SK-N-SH (cell line): ENCODE measurements at regions not wholly inside any gene's neighbourhood (a gene's known extent, or its start where the extent isn't known, plus 50 kb on each side); places are given as distances from the start of the nearest gene placed in this dataset.

Source experiments
- CTCF ChIA-PET: fragments of 300-600, 350-600 bp; formaldehyde crosslinking; extraction: SDS; loops from one replicate; lab custom pipeline; 2021; lab: Yijun Ruan, JAX
- POLR2A ChIA-PET: fragments of 350-600 bp; sonication (Branson Sonifier 250); formaldehyde crosslinking; extraction: SDS; loops from one replicate; lab custom pipeline; 2020; ENCODE audit warnings: antibody characterized with exemption, inconsistent platforms; lab: Yijun Ruan, JAX
- DNase-seq: peaks from one replicate; pipeline ENCODE4 v3.0.0; 2012
- H2AFZ ChIP-seq: fragments of 200-600 bp; sonication (generic); 2 replicates; pipeline ENCODE4 v1.8.1; 2016; ENCODE audit warnings: antibody characterized with exemption, mild to moderate bottlenecking, low read depth
- H3F3A ChIP-seq: fragments of 200-600 bp; sonication (generic); replicated peaks from 2 replicates; pipeline ENCODE3; 2016; ENCODE audit warnings: antibody characterized with exemption, mild to moderate bottlenecking; ENCODE audit not compliant: insufficient read depth
- H3K27ac ChIP-seq, 2 experiments: fragments of 200-500 bp in 1 of 2; fragments of 200-600 bp in 1 of 2; sonication (Bioruptor generic) in 1 of 2; sonication (generic), shearing (Covaris generic) in 1 of 2; 2 replicates each; pipeline versions ENCODE4 v1.5.1 to v1.6.1; 2014 to 2016; ENCODE audit warnings: low read depth in 2 of 2, inconsistent platforms in 1 of 2, low read length in 1 of 2, mild to moderate bottlenecking in 1 of 2, mixed read lengths in 1 of 2
- H3K27me3 ChIP-seq: fragments of 200-600 bp; sonication (generic), shearing (Covaris generic); 2 replicates; pipeline ENCODE4 v1.6.1; 2016; ENCODE audit warnings: mixed run types; ENCODE audit not compliant: insufficient read depth
- H3K36me3 ChIP-seq, 2 experiments: fragments of 200-500 bp in 1 of 2; fragments of 200-600 bp in 1 of 2; sonication (Bioruptor generic) in 1 of 2; sonication (generic) in 1 of 2; replicated peaks in 1 of 2; 2 replicates each; pipeline versions ENCODE3 to v1.5.1; 2014 to 2016; ENCODE audit warnings: low read length in 1 of 2, mild to moderate bottlenecking in 1 of 2; ENCODE audit not compliant: insufficient read depth in 2 of 2, control insufficient read depth in 1 of 2
- H3K4me1 ChIP-seq, 2 experiments: fragments of 200-500 bp in 1 of 2; fragments of 200-600 bp in 1 of 2; sonication (Bioruptor generic) in 1 of 2; sonication (generic), shearing (Covaris generic) in 1 of 2; 2 replicates each; pipeline versions ENCODE4 v1.5.1 to v1.6.1; 2014 to 2016; ENCODE audit warnings: low read depth in 1 of 2, low read length in 1 of 2, mixed run types in 1 of 2; ENCODE audit not compliant: insufficient read depth in 2 of 2, control insufficient read depth in 1 of 2
- H3K4me2 ChIP-seq: fragments of 200-600 bp; sonication (generic), shearing (Covaris generic); 2 replicates; pipeline ENCODE4 v1.6.1; 2017; ENCODE audit warnings: mixed run types
- H3K4me3 ChIP-seq, 2 experiments: fragments of 200-500 bp in 1 of 2; fragments of 200-600 bp in 1 of 2; sonication (Bioruptor generic) in 1 of 2; sonication (generic), shearing (Covaris generic) in 1 of 2; 2 replicates each; pipeline versions ENCODE4 v1.5.1 to v1.8.1; 2014 to 2016; ENCODE audit warnings: low read depth in 2 of 2, inconsistent platforms in 1 of 2, low read length in 1 of 2, mild to moderate bottlenecking in 1 of 2, mixed read lengths in 1 of 2, moderate library complexity in 1 of 2
- H3K79me2 ChIP-seq: fragments of 200-600 bp; sonication (generic); 2 replicates; pipeline ENCODE4 v1.8.1; 2017; ENCODE audit warnings: mild to moderate bottlenecking; ENCODE audit not compliant: insufficient read depth
- H3K9ac ChIP-seq: fragments of 200-600 bp; sonication (generic); 2 replicates; pipeline ENCODE4 v1.6.1; 2017; ENCODE audit warnings: mixed run types
- H3K9me2 ChIP-seq: fragments of 200-600 bp; sonication (generic); 2 replicates; pipeline ENCODE4 v1.6.1; 2017; ENCODE audit warnings: mixed run types
- H3K9me3 ChIP-seq: fragments of 200-600 bp; sonication (generic); 2 replicates; pipeline ENCODE4 v1.6.1; 2017; ENCODE audit warnings: mixed run types, mild to moderate bottlenecking, moderate library complexity
- H4K20me1 ChIP-seq: fragments of 200-600 bp; sonication (generic); 2 replicates; pipeline ENCODE4 v1.6.1; 2017; ENCODE audit warnings: mild to moderate bottlenecking, mixed run types; ENCODE audit not compliant: insufficient read depth
- CHD2 ChIP-seq: fragments of 150-350 bp; IDR thresholded peaks from 2 replicates; pipeline ENCODE4 v1.6.1; 2018; ENCODE audit warnings: low read length; ENCODE audit not compliant: partially characterized antibody
- ELF1 ChIP-seq: IDR thresholded peaks from 2 replicates; pipeline ENCODE4 v1.4.0; 2012
- EP300 ChIP-seq, 2 experiments: IDR thresholded peaks; 2 replicates each; pipeline versions ENCODE4 v1.4.0 to v1.6.1; 2012; ENCODE audit warnings: borderline replicate concordance in 1 of 2, low read depth in 1 of 2, low read length in 1 of 2
- EZH2phosphoT487 ChIP-seq: fragments of 200-600 bp; sonication (generic); IDR thresholded peaks from 2 replicates; pipeline ENCODE4 v1.6.1; 2017; ENCODE audit warnings: low read depth, mixed run types, mild to moderate bottlenecking, antibody characterized with exemption, moderate library complexity, borderline replicate concordance
- FOSL2 ChIP-seq: IDR thresholded peaks from 2 replicates; pipeline ENCODE4 v1.4.0; 2012; ENCODE audit warnings: low read depth, mild to moderate bottlenecking, moderate library complexity, borderline replicate concordance
- FOXJ3 ChIP-seq: sonication (generic); formaldehyde crosslinking; IDR thresholded peaks from 2 replicates; pipeline ENCODE4 v1.5.1; 2020; ENCODE audit warnings: mild to moderate bottlenecking, missing genetic modification reagents
- GABPA ChIP-seq: IDR thresholded peaks from 2 replicates; pipeline ENCODE4 v1.4.0; 2012; ENCODE audit warnings: low read depth, mild to moderate bottlenecking
- JUND ChIP-seq: IDR thresholded peaks from 2 replicates; pipeline ENCODE4 v1.4.0; 2012
- MXI1 ChIP-seq: IDR thresholded peaks from 2 replicates; pipeline ENCODE4 v1.6.1; 2012; ENCODE audit warnings: mild to moderate bottlenecking, low read depth, low read length, improper control_type of control experiment
- NRF1 ChIP-seq: IDR thresholded peaks from 2 replicates; pipeline ENCODE4 v1.6.1; 2012; ENCODE audit warnings: low read depth, mild to moderate bottlenecking, low read length
- RAD21 ChIP-seq: IDR thresholded peaks from 2 replicates; pipeline ENCODE4 v1.6.1; 2012; ENCODE audit warnings: mild to moderate bottlenecking, low read length
- RCOR1 ChIP-seq: fragments of 150-350 bp; IDR thresholded peaks from 2 replicates; pipeline ENCODE4 v1.6.1; 2017; ENCODE audit warnings: antibody characterized with exemption, low read length
- RFX5 ChIP-seq: IDR thresholded peaks from 2 replicates; pipeline ENCODE4 v1.6.1; 2012; ENCODE audit warnings: mild to moderate bottlenecking, improper control_type of control experiment, low read length
- RXRA ChIP-seq: IDR thresholded peaks from 2 replicates; pipeline ENCODE4 v1.4.0; 2012; ENCODE audit warnings: low read depth, mild to moderate bottlenecking, borderline replicate concordance
- TCF12 ChIP-seq: IDR thresholded peaks from 2 replicates; pipeline ENCODE4 v1.4.0; 2012
- TEAD4 ChIP-seq: IDR thresholded peaks from 2 replicates; pipeline ENCODE4 v1.4.0; 2012; ENCODE audit warnings: mild to moderate bottlenecking, borderline replicate concordance; ENCODE audit not compliant: insufficient read depth
- USF2 ChIP-seq: fragments of 150-350 bp; IDR thresholded peaks from 2 replicates; pipeline ENCODE4 v1.6.1; 2017; ENCODE audit warnings: antibody characterized with exemption, low read length, low read depth, borderline replicate concordance
- YY1 ChIP-seq: IDR thresholded peaks from 2 replicates; pipeline ENCODE4 v1.4.0; 2012; ENCODE audit warnings: low read depth, mild to moderate bottlenecking
- WGBS: methylation state at CpG from one replicate; pipeline ENCODE4 v1.1.6; 2017; ENCODE audit warnings: low lambda C conversion rate; 5-methylcytosine and 5-hydroxymethylcytosine counted together
- TF ChIP-seq, protein P1 (sequence below): fragments of 150-350 bp; IDR thresholded peaks from 2 replicates; pipeline ENCODE4 v1.6.1; 2016; ENCODE audit warnings: mild to moderate bottlenecking, low read depth, low read length

DNA sequence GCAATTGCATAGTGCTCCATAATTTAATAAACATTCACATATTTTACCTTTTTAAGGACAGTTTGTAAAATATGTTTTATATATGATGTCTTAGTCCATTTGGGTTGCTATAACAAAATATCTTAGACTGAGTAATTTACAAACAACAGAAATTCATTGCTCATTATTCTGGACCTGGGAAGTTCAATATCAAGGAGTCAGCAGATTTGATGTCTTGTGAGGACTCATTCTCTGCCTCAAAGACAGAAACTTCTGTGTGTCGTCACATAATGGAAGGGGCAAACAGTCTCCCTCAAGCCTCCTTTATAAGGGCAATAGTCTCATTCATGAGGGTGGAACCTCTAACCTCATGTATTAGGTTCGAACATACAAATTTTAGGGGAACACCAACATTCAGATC, 455.9 kb downstream of the TAF11L14 start:
- Histone ChIP-seq H3K36me3 (no peaks in the 10 kb centered on the region), H3K27me3 (no peaks in the 10 kb centered on the region), H3K79me2 (no peaks in the 10 kb centered on the region), H3K9me3 (no peaks in the 10 kb centered on the region), H3K4me1 (no peaks in the 10 kb centered on the region), H3K27ac (no peak overlapping the region), H4K20me1 (no peaks in the 10 kb centered on the region), H3K9ac (no peak overlapping the region), H3F3A (no peaks in the 10 kb centered on the region), H2AFZ (no peak overlapping the region), H3K4me3 (no peak overlapping the region), H3K4me2 (no peak overlapping the region), H3K9me2 (no peaks in the 10 kb centered on the region)
- CTCF ChIA-PET, result no interaction called here
- WGBS, result 16% methylated on average over 2 of the region's 2 CpGs
- DNase-seq, result no peak
- TF ChIP-seq FOSL2 (no peak), CHD2 (no peak), NRF1 (no peak), YY1 (no peak), ELF1 (no peak)
- POLR2A ChIA-PET, result no interaction called here

- H3K79me2 ChIP-seq, result no peaks in the 10 kb centered on the region
- H2AFZ ChIP-seq, result no peak overlapping the region
- no peaks in the 10 kb centered on the region for H3K27me3 ChIP-seq
- H3K27ac ChIP-seq, result no peak overlapping the region
- WGBS, result 3% methylated on average over 2 of the region's 2 CpGs
- H3K4me2 ChIP-seq, result no peak overlapping the region
- POLR2A ChIA-PET, result no interaction called here
- no peak overlapping the region for H3K4me3 ChIP-seq
- no peaks in the 10 kb centered on the region for H3F3A ChIP-seq
- TF ChIP-seq, protein P1, sequence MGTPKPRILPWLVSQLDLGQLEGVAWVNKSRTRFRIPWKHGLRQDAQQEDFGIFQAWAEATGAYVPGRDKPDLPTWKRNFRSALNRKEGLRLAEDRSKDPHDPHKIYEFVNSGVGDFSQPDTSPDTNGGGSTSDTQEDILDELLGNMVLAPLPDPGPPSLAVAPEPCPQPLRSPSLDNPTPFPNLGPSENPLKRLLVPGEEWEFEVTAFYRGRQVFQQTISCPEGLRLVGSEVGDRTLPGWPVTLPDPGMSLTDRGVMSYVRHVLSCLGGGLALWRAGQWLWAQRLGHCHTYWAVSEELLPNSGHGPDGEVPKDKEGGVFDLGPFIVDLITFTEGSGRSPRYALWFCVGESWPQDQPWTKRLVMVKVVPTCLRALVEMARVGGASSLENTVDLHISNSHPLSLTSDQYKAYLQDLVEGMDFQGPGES, result no peak
- TF ChIP-seq YY1 (no peak), EZH2phosphoT487 (no peak), RFX5 (no peak), EP300 (IDR thresholded peaks at IDR 0.05; ENCODE audit: borderline replicate concordance in 1 of 2, low read depth in 1 of 2, low read length in 1 of 2) (no peak), NRF1 (no peak), GABPA (no peak), JUND (no peak), RCOR1 (no peak), CHD2 (no peak), TEAD4 (no peak), USF2 (no peak), FOXJ3 (no peak), RXRA (no peak), TCF12 (no peak), RAD21 (no peak), MXI1 (no peak)
- H3K9me3 ChIP-seq, result no peaks in the 10 kb centered on the region
- H4K20me1 ChIP-seq, result no peaks in the 10 kb centered on the region
- no peaks in the 10 kb centered on the region for H3K9me2 ChIP-seq
- DNase-seq, result no peak
- no peak overlapping the region for H3K9ac ChIP-seq
- no peaks in the 10 kb centered on the region for H3K36me3 ChIP-seq
- CTCF ChIA-PET, result no interaction called here
- no peaks in the 10 kb centered on the region for H3K4me1 ChIP-seq
Measured at GRCh38 chr5:18091142-18091541, 456.9 kb downstream of the TAF11L14 start.
